HPDE6-E6E7 (cell line): ENCODE measurements at regions not wholly inside any gene's neighbourhood (a gene's known extent, or its start where the extent isn't known, plus 50 kb on each side); places are given as distances from the start of the nearest gene placed in this dataset.

ENCODE experiments used
- DNase-seq: peaks from one replicate; pipeline ENCODE4 v3.0.0; 2011; ENCODE audit warnings: missing footprints; ENCODE audit errors: extremely low spot score

DNA sequence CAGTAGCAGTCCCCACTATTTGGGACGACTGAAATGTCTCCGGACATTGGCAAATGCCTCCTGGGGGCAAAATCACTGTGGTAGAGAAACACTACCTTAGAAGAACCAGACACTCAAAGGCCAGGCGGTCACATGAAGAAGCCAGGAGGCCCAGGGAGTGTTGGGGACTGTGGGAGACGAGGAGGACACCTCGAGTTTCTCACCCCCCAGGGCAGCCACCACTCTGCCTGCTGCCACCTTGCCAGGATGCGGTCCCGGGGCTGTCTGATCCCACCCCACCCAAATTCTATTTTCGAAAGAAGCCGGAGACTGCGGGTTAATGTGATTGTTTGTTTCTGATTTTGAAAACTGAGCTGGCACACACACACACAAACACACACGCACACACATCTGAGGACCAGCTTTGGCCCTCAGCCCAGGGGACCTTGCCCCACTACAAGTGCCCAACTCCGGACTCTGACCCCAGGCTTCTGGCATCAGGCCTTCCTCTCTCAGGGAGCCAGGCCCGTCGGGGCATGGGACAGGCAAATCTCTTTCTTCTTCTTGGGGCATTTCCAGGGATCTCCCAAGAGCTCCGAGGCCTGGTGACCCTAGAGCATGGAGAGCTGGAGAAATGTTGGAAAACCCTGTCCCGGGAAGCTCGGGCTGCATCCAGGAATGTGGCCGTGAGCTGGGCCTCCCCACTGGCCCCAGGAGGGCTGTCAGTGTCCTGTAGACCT is 187.5 kb upstream of the PMEPA1 start:
- no peak for DNase-seq

GRCh38 chr20:57896563-57896962 is 186.7 kb upstream of the PMEPA1 start:
- DNase-seq: no peak

DNA sequence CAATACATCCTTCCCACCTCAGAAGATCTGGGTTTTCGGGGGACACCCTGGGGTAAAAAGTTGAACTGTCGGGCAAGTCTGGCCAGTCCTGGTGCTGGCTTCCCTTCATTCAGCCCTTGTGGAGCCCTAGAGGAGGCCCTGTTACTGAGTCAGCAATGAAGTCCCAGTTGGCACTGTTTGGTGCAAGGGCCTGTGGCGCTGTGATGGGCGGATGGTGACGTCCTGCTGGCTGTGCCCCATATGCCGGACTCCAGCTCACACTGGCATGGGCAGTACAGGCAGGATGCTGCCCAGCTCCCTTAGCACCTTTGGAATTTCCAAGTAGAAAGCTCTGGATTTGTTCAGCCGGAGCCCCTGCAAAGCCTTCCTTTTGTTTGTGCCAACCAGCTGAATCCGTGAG is 186.2 kb upstream of the PMEPA1 start:
- no peak for DNase-seq

DNA sequence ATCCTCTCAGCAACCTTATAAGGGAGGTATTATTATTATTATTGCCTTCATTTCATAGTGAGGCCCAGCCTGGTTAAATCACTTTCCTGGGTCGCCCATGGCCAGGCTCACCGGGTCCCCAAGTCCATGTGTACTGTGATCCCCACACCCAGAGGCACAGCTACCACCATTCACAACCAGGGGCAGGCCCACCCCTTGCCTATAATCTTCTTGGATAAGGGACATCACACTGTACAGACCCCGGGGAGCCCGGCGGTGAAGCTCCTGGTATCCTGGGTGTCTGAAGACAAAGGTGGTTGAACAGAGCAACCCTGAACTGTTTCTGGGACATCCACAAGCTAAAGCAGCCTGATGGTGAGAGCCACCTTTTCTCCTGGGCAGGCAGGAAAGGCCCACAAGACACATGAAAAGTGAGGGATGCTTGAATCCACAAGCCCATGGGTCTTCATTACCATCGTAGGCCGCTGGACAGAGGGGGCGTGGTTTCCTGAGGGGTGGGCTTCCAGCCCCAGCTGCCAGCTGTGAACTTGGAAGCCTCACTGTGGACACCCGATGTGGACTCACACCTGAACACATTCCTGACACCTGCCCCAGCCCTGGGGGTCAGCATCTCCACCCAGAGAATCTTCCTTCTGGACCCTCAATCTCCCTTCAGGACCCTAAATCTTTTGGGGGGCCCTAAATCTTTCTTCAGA is 185.5 kb upstream of the PMEPA1 start:
- no peak for DNase-seq

GRCh38 chr20:57894522-57894921 is 184.7 kb upstream of the PMEPA1 start:
- no peak for DNase-seq

GRCh38 chr20:57894096-57894495 is 184.3 kb upstream of the PMEPA1 start:
- DNase-seq: no peak

DNA sequence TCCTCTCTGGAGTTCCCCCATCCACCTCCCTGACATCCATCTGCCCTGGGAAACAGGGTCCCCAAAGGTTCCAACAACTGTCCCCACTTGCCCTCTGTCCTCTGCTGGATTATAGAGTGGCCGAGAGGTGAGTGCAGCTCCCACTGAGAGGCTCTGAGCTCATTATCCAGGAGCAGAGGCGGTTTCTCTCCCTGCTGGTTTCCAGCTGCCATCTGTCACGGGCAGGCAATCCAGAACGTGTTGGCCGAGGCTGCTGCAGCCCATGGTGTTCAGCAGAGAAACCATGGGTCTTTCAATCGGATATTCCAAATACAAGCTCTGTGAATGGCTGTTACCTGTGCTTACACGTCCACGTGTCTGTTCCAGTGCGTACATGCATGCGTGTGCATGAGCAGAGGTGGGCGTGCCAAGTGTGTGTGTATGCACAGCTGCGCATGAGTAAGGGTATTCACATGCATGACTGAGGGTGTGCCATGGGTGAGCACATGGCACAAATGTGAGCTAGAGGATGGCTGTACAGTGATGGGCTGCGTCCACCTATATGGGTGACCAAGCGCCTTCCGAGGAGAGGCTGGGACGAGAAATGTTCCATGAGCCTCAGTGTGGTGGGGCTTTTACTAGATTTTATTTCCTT is 183.7 kb upstream of the PMEPA1 start:
- DNase-seq: no peak

DNA sequence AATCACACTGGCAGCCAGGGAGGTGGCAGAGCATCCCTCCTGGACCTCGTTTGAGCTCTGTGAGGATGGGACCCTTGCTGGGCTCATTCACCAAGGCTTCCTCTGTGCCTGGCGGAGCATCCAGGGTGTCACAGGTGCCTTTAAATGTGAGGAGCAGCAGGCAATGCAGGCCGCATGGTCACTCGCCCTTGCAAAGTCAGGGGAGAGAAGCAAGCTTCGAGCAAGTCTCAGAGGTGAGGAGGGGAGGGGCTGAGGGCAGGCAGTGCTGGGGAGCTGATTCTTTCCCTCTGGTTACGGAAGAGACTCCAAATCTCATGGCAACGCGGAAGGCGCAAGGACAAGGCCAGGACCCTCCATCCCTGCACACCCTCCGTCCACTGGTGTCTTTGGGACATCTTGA is 182.7 kb upstream of the PMEPA1 start:
- DNase-seq: no peak

DNA sequence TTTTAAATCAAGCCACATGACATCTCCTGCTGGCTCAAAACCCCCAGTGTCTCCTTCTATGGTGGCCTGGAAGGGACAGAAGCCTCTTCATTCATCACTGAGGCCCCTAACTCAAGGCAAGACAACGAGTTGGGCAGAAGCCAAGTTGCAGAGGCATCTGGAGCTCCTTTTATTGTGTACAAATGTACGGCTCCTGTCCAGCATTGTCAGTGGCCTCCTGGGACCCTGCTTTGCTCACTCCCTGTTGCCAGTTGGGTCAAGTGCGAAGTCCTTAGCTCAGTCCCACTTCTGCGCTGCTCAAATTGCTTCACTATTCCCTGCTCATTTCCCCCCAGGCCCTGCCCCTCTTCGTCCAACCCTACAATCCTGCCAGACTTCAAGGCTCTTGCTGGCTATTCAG is 181.2 kb upstream of the PMEPA1 start:
- no peak for DNase-seq

- no peak for DNase-seq
Observed at GRCh38 chr20:57890202-57890800, 180.5 kb upstream of the PMEPA1 start.

- no peak for DNase-seq
Observed at GRCh38 chr20:57888591-57888990, 178.8 kb upstream of the PMEPA1 start.

DNA sequence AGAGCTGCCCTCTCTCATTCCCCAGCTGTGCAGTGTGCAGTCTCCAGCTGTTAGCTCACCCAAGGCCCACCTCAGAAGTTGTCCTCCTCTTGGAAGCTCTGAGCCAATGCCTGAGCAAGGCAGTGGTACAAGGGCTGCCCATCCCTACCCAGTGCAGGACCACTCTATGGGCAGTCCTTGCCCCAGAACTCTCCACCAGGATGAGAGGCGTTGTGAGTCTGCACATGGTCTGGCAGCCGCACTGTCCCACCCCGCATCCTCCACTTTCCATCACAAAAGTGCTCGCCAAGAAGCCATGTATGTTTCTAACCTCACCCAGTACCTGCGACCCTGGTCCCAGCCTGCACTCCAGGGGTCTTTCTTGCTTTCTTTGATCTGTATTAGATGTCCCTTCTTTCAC is 175.1 kb upstream of the PMEPA1 start:
- no peak for DNase-seq

DNA sequence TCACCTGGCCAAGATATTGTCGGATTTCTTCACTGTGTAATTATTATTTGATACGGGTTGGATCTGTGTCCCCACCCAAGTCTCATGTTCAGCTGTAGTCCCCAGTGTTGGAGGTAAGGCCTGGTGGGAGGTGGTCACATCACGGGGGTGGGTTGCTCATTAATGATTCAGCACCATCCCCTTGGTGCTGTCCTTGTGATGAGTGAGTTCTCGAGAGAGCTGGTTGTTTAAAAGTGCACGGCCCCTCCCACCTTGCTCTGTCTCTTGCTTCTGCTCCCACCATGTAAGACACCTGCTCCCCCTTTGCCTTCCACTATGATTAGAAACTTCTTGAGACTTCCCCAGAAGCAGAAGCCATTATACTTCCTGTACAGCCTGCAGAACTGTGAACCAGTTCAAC is 173.9 kb upstream of the PMEPA1 start:
- DNase-seq: no peak

DNA sequence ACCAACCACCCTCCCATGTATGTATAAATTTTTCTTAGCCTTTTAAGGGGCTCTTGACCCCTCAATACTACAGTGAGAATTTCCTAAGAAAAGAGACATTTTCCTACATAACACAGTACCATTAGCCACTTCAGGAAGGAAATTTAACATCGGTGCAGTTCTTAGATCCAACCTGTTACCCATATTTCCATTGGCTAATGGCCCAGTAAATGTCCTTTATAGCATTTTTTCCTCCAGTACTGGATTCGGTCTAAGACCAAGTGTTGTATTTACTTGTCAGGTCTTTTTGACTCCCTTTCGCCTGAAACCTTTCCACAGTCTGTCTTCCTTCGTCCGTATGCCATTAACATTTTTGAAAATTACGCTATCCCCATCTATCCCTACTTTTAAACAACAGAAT is 173.4 kb upstream of the PMEPA1 start:
- DNase-seq: no peak

- no peak for DNase-seq
Observed at GRCh38 chr20:57882451-57883161, 172.8 kb upstream of the PMEPA1 start.

DNA sequence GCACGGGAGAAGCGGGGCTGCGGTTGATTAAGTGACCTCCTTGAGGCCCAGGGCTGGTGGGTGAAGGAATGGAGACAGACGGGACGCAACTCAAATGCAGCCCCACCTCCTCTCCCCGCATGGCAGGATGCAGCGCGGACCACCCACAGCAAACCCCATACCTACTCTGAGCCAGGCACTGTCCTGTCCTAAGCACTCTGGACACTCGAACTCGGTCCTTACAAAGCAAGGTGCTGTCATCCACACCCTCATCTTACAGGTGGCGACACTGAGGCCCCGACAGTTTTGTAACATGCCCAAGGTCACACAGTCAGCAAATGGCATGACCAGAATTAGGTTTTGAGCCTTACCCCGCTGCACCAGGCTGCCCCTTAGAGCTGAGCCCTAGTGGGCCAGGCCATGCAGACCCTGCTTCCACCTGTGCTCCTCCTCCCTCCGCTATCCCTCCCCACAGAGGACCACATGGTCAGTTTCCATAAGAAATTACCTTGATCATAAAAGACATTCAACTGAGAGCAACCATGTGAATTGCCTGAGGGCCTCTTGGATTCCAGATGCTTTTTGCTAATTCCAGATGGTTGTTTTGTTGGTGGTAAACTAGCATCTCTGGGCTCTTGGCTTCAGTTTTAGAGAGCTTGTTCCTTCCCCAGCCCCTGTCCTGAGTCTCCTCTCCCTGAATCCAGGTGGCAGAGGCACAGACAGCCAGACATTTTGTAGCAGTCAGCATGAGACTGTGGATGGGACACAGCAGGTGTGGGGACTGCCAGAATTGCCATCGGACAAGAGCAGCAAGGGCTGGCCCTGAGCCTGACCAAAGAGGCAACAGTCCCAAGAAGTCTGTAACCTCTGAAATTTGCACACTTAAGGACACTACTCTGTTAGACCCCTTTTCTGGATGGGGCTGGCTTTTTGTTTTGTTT is 171.9 kb upstream of the PMEPA1 start:
- DNase-seq: no peak

DNA sequence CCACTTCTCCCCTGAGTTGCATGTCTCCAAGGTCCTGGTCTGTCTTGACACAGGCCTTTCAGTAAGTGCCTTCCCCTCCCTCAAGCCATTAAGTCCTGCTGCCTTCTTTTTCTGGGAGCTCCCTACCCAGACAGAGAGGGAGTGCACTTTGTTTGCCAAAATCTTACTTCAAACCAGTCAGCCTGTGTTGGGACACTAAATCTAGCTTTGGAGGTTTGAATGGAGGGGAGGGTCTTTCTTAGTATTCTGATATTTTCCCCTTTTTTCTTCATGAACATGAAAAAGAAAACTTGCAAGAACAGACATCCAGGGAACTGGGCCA is 170.7 kb upstream of the PMEPA1 start:
- DNase-seq: no peak

DNA sequence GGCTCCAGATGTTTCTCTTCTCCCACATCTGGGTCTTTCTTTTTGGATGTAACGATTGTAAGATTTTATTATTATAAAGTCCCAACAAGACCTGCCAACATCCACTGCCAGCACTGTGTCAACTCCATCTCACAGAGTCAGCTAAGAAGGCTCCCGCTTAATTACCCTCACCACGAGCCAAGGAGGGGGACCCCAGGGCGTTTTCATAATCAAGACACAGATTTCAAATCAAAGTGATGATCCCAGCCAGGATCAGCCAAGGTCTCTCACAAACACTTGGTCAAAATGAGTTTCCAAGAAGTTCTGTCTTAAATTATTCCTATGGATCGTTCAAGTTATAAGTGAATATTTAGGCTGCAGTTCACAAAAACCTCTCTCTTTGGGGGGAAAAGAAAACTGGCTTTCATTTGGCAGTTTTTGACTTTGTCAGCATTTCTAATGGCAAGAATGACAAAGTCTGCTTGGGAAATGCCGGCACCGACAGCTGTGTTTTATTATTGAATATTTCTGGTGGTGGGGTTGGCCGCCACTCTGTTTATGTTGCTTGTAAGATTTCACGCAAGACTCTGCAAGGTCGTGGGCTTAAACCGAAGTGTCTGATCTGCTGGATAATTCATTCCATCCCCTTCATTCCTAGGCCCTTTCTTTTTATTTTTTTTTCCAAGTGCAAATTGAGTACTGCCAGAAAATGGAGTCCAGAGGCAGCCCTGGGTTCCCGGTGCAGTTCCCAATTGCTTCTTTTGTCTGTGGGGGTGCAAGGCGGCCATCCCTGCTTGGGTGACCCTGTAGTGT is 170.2 kb upstream of the PMEPA1 start:
- no peak for DNase-seq

DNA sequence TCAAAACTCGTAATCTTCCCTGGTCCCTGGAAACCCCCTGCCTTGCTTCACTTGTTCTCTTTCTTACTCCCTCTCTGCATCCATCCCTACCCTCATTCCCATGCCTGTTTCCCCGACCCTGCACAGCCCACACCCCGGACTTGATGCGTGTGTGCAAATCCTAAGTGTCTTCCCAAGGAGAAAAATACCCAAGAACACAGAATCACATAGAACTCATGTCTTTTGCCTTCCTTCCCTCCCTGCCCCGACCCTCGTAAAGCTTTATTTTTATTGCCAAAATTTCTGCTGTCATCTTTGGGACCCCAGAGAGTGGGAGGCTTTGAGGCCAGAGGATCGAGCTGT is 169.6 kb upstream of the PMEPA1 start:
- DNase-seq: no peak

DNA sequence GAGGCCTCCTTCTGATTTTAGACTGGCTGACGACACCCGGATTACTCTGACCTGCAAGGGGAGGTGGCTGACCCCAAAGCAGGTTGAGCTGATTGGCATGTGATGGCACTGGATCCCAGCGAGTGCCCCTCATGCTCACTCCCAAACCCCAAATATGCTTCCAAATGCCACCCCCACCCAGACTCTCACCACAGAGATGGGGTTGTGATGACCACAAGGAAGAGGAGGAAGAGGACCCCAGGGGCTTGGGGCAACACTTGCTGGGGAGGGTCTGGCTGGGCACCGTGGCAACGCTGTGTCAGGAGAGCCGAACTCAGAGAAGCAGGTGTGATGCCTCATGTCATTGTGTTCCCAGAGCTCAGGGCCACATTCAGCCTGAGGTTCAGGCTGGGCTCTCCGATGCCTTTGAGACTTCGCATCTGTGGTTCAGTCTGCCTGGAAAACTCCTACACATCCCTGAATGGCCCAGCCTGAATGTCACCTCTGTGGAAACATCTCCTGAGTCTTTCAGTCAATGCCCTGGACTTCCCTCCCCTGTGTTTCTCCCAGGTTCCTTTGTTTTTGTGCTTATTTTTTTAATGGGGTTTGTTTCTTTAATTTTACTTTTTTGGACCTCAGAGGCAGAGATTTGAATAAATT is 169.1 kb upstream of the PMEPA1 start:
- DNase-seq: no peak
